GM23338 (cell line): ENCODE measurements at regions not wholly inside any gene's neighbourhood (a gene's known extent, or its start where the extent isn't known, plus 50 kb on each side); places are given as distances from the start of the nearest gene placed in this dataset.

Experiments used
- ATAC-seq: fragments of 200-7000 bp; cut with Tn5 transposase; 3 replicates; pipeline ENCODE4 v1.9.1; 2020
- DNase-seq: peaks from one replicate; pipeline ENCODE4 v3.0.0-alpha.2; 2015; ENCODE audit warnings: low spot score
- H2AFZ ChIP-seq: fragments of 200-600 bp; sonication (generic); 2 replicates; pipeline ENCODE4 v1.8.0; 2016; ENCODE audit warnings: antibody characterized with exemption, mild to moderate bottlenecking, moderate library complexity
- H3F3A ChIP-seq: fragments of 200-600 bp; sonication (generic); replicated peaks from 2 replicates; pipeline ENCODE4 v1.8.0; 2017; ENCODE audit warnings: antibody characterized with exemption, mixed run types, low read depth
- H3K27ac ChIP-seq: fragments of 200-600 bp; sonication (generic); 2 replicates; pipeline ENCODE4 v1.6.1; 2016; ENCODE audit warnings: low read depth
- H3K27me3 ChIP-seq: fragments of 200-600 bp; sonication (generic); 2 replicates; pipeline ENCODE4 v1.8.0; 2016; ENCODE audit warnings: mild to moderate bottlenecking, mixed run types, moderate library complexity; ENCODE audit not compliant: insufficient read depth
- H3K36me3 ChIP-seq: fragments of 200-600 bp; sonication (generic); 2 replicates; pipeline ENCODE4 v1.8.0; 2016; ENCODE audit warnings: mild to moderate bottlenecking; ENCODE audit not compliant: insufficient read depth
- H3K4me1 ChIP-seq: fragments of 200-600 bp; sonication (generic); 2 replicates; pipeline ENCODE4 v1.8.0; 2016; ENCODE audit warnings: mild to moderate bottlenecking, moderate library complexity; ENCODE audit not compliant: insufficient read depth
- H3K4me2 ChIP-seq: fragments of 200-600 bp; sonication (generic); 2 replicates; pipeline ENCODE4 v1.7.1; 2017; ENCODE audit warnings: mixed run types
- H3K4me3 ChIP-seq: fragments of 200-600 bp; sonication (generic); 2 replicates; pipeline ENCODE4 v1.6.1; 2016; ENCODE audit warnings: mixed run types
- H3K79me2 ChIP-seq: fragments of 200-600 bp; sonication (generic); replicated peaks from 2 replicates; pipeline ENCODE4 v1.8.0; 2017; ENCODE audit warnings: mild to moderate bottlenecking; ENCODE audit not compliant: insufficient read depth
- H3K9me2 ChIP-seq: fragments of 200-600 bp; sonication (generic); 2 replicates; pipeline ENCODE4 v1.8.0; 2017; ENCODE audit not compliant: insufficient read depth
- H4K20me1 ChIP-seq: fragments of 200-600 bp; sonication (generic); replicated peaks from 2 replicates; pipeline ENCODE4 v1.8.0; 2017; ENCODE audit warnings: mild to moderate bottlenecking; ENCODE audit not compliant: insufficient read depth
- H3K27ac Mint-ChIP-seq: 2 replicates; pipeline ENCODE4 v1.8.0; 2020; ENCODE audit warnings: inconsistent platforms, mild to moderate bottlenecking, moderate library complexity, mixed read lengths
- H3K27me3 Mint-ChIP-seq: 3 replicates; pipeline ENCODE4 v1.8.0; 2022; ENCODE audit warnings: low read depth, mild to moderate bottlenecking, moderate library complexity, mixed read lengths, inconsistent platforms; ENCODE audit not compliant: insufficient read depth, poor library complexity
- H3K36me3 Mint-ChIP-seq: 3 replicates; pipeline ENCODE4 v1.8.0; 2021; ENCODE audit warnings: low read depth, mild to moderate bottlenecking, inconsistent platforms, moderate library complexity, mixed read lengths
- H3K4me1 Mint-ChIP-seq: 3 replicates; pipeline ENCODE4 v1.8.0; 2020; ENCODE audit warnings: mild to moderate bottlenecking, inconsistent platforms, mixed read lengths
- H3K4me3 Mint-ChIP-seq: 3 replicates; pipeline ENCODE4 v1.8.0; 2021; ENCODE audit warnings: moderate library complexity, mild to moderate bottlenecking, inconsistent platforms, mixed read lengths
- H3K9me3 Mint-ChIP-seq: 3 replicates; pipeline ENCODE4 v1.8.0; 2020; ENCODE audit warnings: moderate library complexity, mild to moderate bottlenecking, inconsistent platforms, mixed read lengths
- CREB1 ChIP-seq: fragments of 250-450 bp; sonication (Bioruptor Pico); IDR thresholded peaks from 2 replicates; pipeline ENCODE4 v1.5.0; 2020; ENCODE audit warnings: low read depth, mild to moderate bottlenecking, moderate library complexity
- CTCF ChIP-seq, 2 experiments: fragments of 200-600 bp in 1 of 2; sonication (generic) in 1 of 2; conservative IDR thresholded peaks; 2 replicates each; pipeline versions ENCODE4 v1.5.1 to v1.6.1; 2016 to 2017; ENCODE audit warnings: antibody characterized with exemption in 2 of 2, low read depth in 2 of 2, mild to moderate bottlenecking in 2 of 2, moderate library complexity in 1 of 2
- ETS1 ChIP-seq: IDR thresholded peaks from 2 replicates; pipeline ENCODE4 v1.6.1; 2016; ENCODE audit warnings: antibody characterized with exemption
- POLR2AphosphoS5 ChIP-seq: IDR thresholded peaks from 2 replicates; pipeline ENCODE4 v1.6.1; 2016; ENCODE audit warnings: antibody characterized with exemption, low read depth
- STAT1 ChIP-seq: IDR thresholded peaks from one replicate; pipeline ENCODE4 v1.6.1; 2016; ENCODE audit warnings: antibody characterized with exemption; ENCODE audit not compliant: unreplicated experiment
- ZNF114 ChIP-seq: fragments of 250-450 bp; sonication (Bioruptor Pico); IDR thresholded peaks from 2 replicates; pipeline ENCODE4 v1.5.0; 2020; ENCODE audit warnings: mild to moderate bottlenecking, moderate library complexity
- ZNF331 ChIP-seq: fragments of 250-450 bp; sonication (Bioruptor Pico); IDR thresholded peaks from 2 replicates; pipeline ENCODE4 v1.5.0; 2020; ENCODE audit warnings: low read depth, mild to moderate bottlenecking, moderate library complexity
- ZNF462 ChIP-seq: fragments of 250-450 bp; sonication (Bioruptor Pico); IDR thresholded peaks from 2 replicates; pipeline ENCODE4 v1.5.0; 2020; ENCODE audit warnings: mild to moderate bottlenecking, moderate library complexity

- TF ChIP-seq ZNF462 (CRISPR knock-in tag) = no peak
- no peak for TF ChIP-seq POLR2AphosphoS5
These were observed 85.6 kb upstream of the EFHC2 start (continued) for GRCh38 chrX:44428989-44429627.

- H2AFZ ChIP-seq = no peak overlapping the region
- Mint-ChIP-seq H3K4me1 (no peaks in the 10 kb centered on the region), H3K27me3 (no peaks in the 10 kb centered on the region), H3K27ac (no peak overlapping the region), H3K4me3 (no peak overlapping the region), H3K36me3 (no peaks in the 10 kb centered on the region), H3K9me3 (no peaks in the 10 kb centered on the region)
- no peaks in the 10 kb centered on the region for H3K9me2 ChIP-seq
- H3K4me3 ChIP-seq = no peak overlapping the region
- no peaks in the 10 kb centered on the region for H3K79me2 ChIP-seq
- H3K4me1 ChIP-seq = no peaks in the 10 kb centered on the region
- DNase-seq = no peak
- H3K36me3 ChIP-seq = no peaks in the 10 kb centered on the region
- H3K4me2 ChIP-seq = no peak overlapping the region
- no peaks in the 10 kb centered on the region for H3F3A ChIP-seq
- H4K20me1 ChIP-seq = no peaks in the 10 kb centered on the region
- H3K27ac ChIP-seq = no peak overlapping the region
- no peaks in the 10 kb centered on the region for H3K27me3 ChIP-seq
- ATAC-seq = no peak
- no peak for TF ChIP-seq ETS1
- no peak for TF ChIP-seq CTCF (conservative IDR thresholded peaks at IDR 0.05; ENCODE audit: low read depth in 2 of 2)
- no peak for TF ChIP-seq ZNF331
- no peak for TF ChIP-seq STAT1
- TF ChIP-seq CREB1 (CRISPR knock-in tag) = no peak
- no peak for TF ChIP-seq ZNF114 (CRISPR knock-in tag)
- TF ChIP-seq POLR2AphosphoS5 = no peak
These were observed 79.2 kb upstream of the EFHC2 start for GRCh38 chrX:44422631-44423030.
